Skeletal muscle satellite cell (primary cell): ENCODE measurements at regions not wholly inside any gene's neighbourhood (a gene's known extent, or its start where the extent isn't known, plus 50 kb on each side); places are given as distances from the start of the nearest gene placed in this dataset.
A peak's percentile ranks its signal among the peaks of the same experiment; 100 is the strongest.

ENCODE experiments used
- H3K27me3 ChIP-seq: 2 replicates; pipeline ENCODE4 v1.7.0; 2013; ENCODE audit warnings: low read length; ENCODE audit not compliant: control insufficient read depth, insufficient read depth
- H3K36me3 ChIP-seq: 2 replicates; pipeline ENCODE4 v1.7.0; 2013; ENCODE audit warnings: mild to moderate bottlenecking, control low read depth, low read length; ENCODE audit not compliant: insufficient read depth
- H3K4me1 ChIP-seq: 2 replicates; pipeline ENCODE4 v1.7.0; 2013; ENCODE audit warnings: low read length; ENCODE audit not compliant: control insufficient read depth, insufficient read depth
- H3K4me2 ChIP-seq: 2 replicates; pipeline ENCODE4 v1.7.0; 2013; ENCODE audit warnings: mild to moderate bottlenecking, low read length
- H3K4me3 ChIP-seq: 2 replicates; pipeline ENCODE4 v1.7.0; 2013; ENCODE audit warnings: low read length
- H3K9ac ChIP-seq: 2 replicates; pipeline ENCODE4 v1.7.0; 2013; ENCODE audit warnings: mild to moderate bottlenecking, low read depth, low read length, moderate library complexity
- H3K9me3 ChIP-seq: replicated peaks from 2 replicates; pipeline ENCODE4 v1.7.0; 2013; ENCODE audit warnings: mild to moderate bottlenecking, control low read depth, low read length

- Histone ChIP-seq H3K36me3 (no peaks in the 10 kb centered on the region), H3K4me3 (no peak overlapping the region), H3K9ac (no peak overlapping the region), H3K4me2 (no peak overlapping the region), H3K9me3 (no peaks in the 10 kb centered on the region), H3K4me1 (no peaks in the 10 kb centered on the region), H3K27me3 (no peaks in the 10 kb centered on the region)
These were observed 306.1 kb upstream of the XYLT1 start for GRCh38 chr16:17776888-17777287.

GRCh38 chr16:17776465-17776864 lies 305.7 kb upstream of the XYLT1 start:
- no peaks in the 10 kb centered on the region for H3K36me3 ChIP-seq
- no peaks in the 10 kb centered on the region for H3K27me3 ChIP-seq
- H3K4me3 ChIP-seq, result no peak overlapping the region
- no peak overlapping the region for H3K9ac ChIP-seq
- no peaks in the 10 kb centered on the region for H3K9me3 ChIP-seq
- H3K4me1 ChIP-seq, result no peaks in the 10 kb centered on the region
- H3K4me2 ChIP-seq, result no peak overlapping the region

- Histone ChIP-seq H3K27me3 (no peaks in the 10 kb centered on the region), H3K9ac (no peak overlapping the region), H3K4me3 (no peak overlapping the region), H3K36me3 (no peaks in the 10 kb centered on the region), H3K4me1 (no peaks in the 10 kb centered on the region), H3K9me3 (no peaks in the 10 kb centered on the region), H3K4me2 (no peak overlapping the region)
These were observed 304.3 kb upstream of the XYLT1 start for GRCh38 chr16:17775061-17775460.

GRCh38 chr16:17773698-17774101 lies 302.9 kb upstream of the XYLT1 start:
- no peaks in the 10 kb centered on the region for H3K36me3 ChIP-seq
- H3K4me1 ChIP-seq, result no peaks in the 10 kb centered on the region
- H3K4me2 ChIP-seq, result no peak overlapping the region
- no peak overlapping the region for H3K4me3 ChIP-seq
- H3K27me3 ChIP-seq, result no peaks in the 10 kb centered on the region
- H3K9me3 ChIP-seq, result no peaks in the 10 kb centered on the region
- no peak overlapping the region for H3K9ac ChIP-seq

GRCh38 chr16:17770104-17770503 lies 299.3 kb upstream of the XYLT1 start:
- H3K27me3 ChIP-seq, result no peaks in the 10 kb centered on the region
- H3K9me3 ChIP-seq, result no peaks in the 10 kb centered on the region
- no peak overlapping the region for H3K4me3 ChIP-seq
- no peaks in the 10 kb centered on the region for H3K4me1 ChIP-seq
- H3K4me2 ChIP-seq, result no peak overlapping the region
- no peak overlapping the region for H3K9ac ChIP-seq
- H3K36me3 ChIP-seq, result no peaks in the 10 kb centered on the region

GRCh38 chr16:17769065-17769464 lies 298.3 kb upstream of the XYLT1 start:
- Histone ChIP-seq H3K27me3 (no peaks in the 10 kb centered on the region), H3K4me1 (no peaks in the 10 kb centered on the region), H3K36me3 (no peaks in the 10 kb centered on the region), H3K4me3 (no peak overlapping the region), H3K9ac (no peak overlapping the region), H3K4me2 (no peak overlapping the region), H3K9me3 (no peaks in the 10 kb centered on the region)

GRCh38 chr16:17768257-17768656 lies 297.5 kb upstream of the XYLT1 start:
- Histone ChIP-seq H3K36me3 (no peaks in the 10 kb centered on the region), H3K27me3 (no peaks in the 10 kb centered on the region), H3K4me3 (no peak overlapping the region), H3K9ac (no peak overlapping the region), H3K4me2 (peak overlapping the region; percentile 4), H3K9me3 (no peaks in the 10 kb centered on the region), H3K4me1 (no peaks in the 10 kb centered on the region)

- Histone ChIP-seq H3K4me3 (no peak overlapping the region), H3K4me1 (no peaks in the 10 kb centered on the region), H3K27me3 (no peaks in the 10 kb centered on the region), H3K9ac (no peak overlapping the region), H3K9me3 (no peaks in the 10 kb centered on the region), H3K36me3 (no peaks in the 10 kb centered on the region), H3K4me2 (no peak overlapping the region)
These were observed 295.3 kb upstream of the XYLT1 start for GRCh38 chr16:17766012-17766411.

- H3K4me3 ChIP-seq, result no peak overlapping the region
- H3K9me3 ChIP-seq, result no peaks in the 10 kb centered on the region
- no peaks in the 10 kb centered on the region for H3K4me1 ChIP-seq
These were observed 289.0 kb upstream of the XYLT1 start for GRCh38 chr16:17759451-17760390.

GRCh38 chr16:17757808-17758207 lies 287.0 kb upstream of the XYLT1 start:
- no peak overlapping the region for H3K4me2 ChIP-seq
- no peaks in the 10 kb centered on the region for H3K9me3 ChIP-seq
- H3K9ac ChIP-seq, result no peak overlapping the region
- no peaks in the 10 kb centered on the region for H3K27me3 ChIP-seq
- H3K4me1 ChIP-seq, result no peaks in the 10 kb centered on the region
- H3K36me3 ChIP-seq, result no peaks in the 10 kb centered on the region
- H3K4me3 ChIP-seq, result no peak overlapping the region

More at GRCh38 chr16:17759451-17760390, 289.0 kb upstream of the XYLT1 start:
- H3K9ac ChIP-seq, result no peak overlapping the region
- H3K36me3 ChIP-seq, result no peaks in the 10 kb centered on the region
- no peak overlapping the region for H3K4me2 ChIP-seq
- no peaks in the 10 kb centered on the region for H3K27me3 ChIP-seq

GRCh38 chr16:17755158-17755557 lies 284.4 kb upstream of the XYLT1 start:
- Histone ChIP-seq H3K36me3 (no peaks in the 10 kb centered on the region), H3K9ac (no peak overlapping the region), H3K9me3 (no peaks in the 10 kb centered on the region), H3K4me1 (no peaks in the 10 kb centered on the region), H3K4me2 (no peak overlapping the region), H3K27me3 (no peaks in the 10 kb centered on the region), H3K4me3 (no peak overlapping the region)

- H3K4me2 ChIP-seq, result no peak overlapping the region
- no peak overlapping the region for H3K4me3 ChIP-seq
- H3K9me3 ChIP-seq, result no peaks in the 10 kb centered on the region
- H3K27me3 ChIP-seq, result no peaks in the 10 kb centered on the region
- H3K36me3 ChIP-seq, result no peaks in the 10 kb centered on the region
- H3K4me1 ChIP-seq, result no peaks in the 10 kb centered on the region
- no peak overlapping the region for H3K9ac ChIP-seq
These were observed 282.7 kb upstream of the XYLT1 start for GRCh38 chr16:17753434-17753833.
